ENCODE measurements at regions not wholly inside any gene's neighbourhood (a gene's known extent, or its start where the extent isn't known, plus 50 kb on each side); places are given as distances from the start of the nearest gene placed in this dataset.

GRCh38 chr2:186918495-186918894, 69.5 kb upstream of the ZSWIM2 start:
- TF ChIP-seq, protein P1, sequence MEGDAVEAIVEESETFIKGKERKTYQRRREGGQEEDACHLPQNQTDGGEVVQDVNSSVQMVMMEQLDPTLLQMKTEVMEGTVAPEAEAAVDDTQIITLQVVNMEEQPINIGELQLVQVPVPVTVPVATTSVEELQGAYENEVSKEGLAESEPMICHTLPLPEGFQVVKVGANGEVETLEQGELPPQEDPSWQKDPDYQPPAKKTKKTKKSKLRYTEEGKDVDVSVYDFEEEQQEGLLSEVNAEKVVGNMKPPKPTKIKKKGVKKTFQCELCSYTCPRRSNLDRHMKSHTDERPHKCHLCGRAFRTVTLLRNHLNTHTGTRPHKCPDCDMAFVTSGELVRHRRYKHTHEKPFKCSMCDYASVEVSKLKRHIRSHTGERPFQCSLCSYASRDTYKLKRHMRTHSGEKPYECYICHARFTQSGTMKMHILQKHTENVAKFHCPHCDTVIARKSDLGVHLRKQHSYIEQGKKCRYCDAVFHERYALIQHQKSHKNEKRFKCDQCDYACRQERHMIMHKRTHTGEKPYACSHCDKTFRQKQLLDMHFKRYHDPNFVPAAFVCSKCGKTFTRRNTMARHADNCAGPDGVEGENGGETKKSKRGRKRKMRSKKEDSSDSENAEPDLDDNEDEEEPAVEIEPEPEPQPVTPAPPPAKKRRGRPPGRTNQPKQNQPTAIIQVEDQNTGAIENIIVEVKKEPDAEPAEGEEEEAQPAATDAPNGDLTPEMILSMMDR (IDR thresholded peaks at IDR 0.05) = no peak
- no peak for TF ChIP-seq POLR2A (IDR thresholded peaks at IDR 0.05)

Measured in body of pancreas (tissue), 4 donors.